SW 1271 (cell line): ENCODE measurements at regions not wholly inside any gene's neighbourhood (a gene's known extent, or its start where the extent isn't known, plus 50 kb on each side); places are given as distances from the start of the nearest gene placed in this dataset.
"Not testable (repeated sequence)": the region's sequence is repeated elsewhere in the genome, so short reads cannot be mapped to it uniquely, and the experiment has no call there.

ENCODE experiments used
- DNase-seq, 2 experiments: peaks; one replicate each; lab custom pipeline; 2025; lab: John Stamatoyannopoulos, UW

- no peak for DNase-seq
Observed at GRCh38 chr2:147607379-147607778, 237.4 kb upstream of the ACVR2A start.

- no peak for DNase-seq
Observed at GRCh38 chr2:147603876-147604275, 241.0 kb upstream of the ACVR2A start.

DNA sequence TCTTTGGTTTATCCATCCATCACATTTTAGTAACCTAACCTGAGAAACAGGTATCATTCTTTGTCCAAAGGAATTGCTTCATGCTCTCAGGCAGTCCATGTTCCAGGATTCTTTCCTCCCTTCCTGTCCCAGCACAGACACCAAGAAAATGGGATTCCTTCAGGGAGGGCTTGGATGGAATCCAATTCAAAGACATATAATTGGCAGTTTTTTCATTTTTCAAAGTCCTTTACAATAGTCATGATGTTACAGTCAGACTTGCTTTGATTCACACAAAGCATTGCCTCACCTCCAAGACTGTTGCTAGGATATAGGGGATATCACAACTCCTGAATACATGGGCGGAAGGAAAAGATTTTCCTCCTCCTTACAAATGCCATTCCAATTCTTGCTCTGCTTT, 241.4 kb upstream of the ACVR2A start:
- DNase-seq, result no peak

GRCh38 chr2:147600646-147601045, 244.2 kb upstream of the ACVR2A start:
- no peak for DNase-seq

GRCh38 chr2:147600223-147600622, 244.6 kb upstream of the ACVR2A start:
- no peak for DNase-seq

DNA sequence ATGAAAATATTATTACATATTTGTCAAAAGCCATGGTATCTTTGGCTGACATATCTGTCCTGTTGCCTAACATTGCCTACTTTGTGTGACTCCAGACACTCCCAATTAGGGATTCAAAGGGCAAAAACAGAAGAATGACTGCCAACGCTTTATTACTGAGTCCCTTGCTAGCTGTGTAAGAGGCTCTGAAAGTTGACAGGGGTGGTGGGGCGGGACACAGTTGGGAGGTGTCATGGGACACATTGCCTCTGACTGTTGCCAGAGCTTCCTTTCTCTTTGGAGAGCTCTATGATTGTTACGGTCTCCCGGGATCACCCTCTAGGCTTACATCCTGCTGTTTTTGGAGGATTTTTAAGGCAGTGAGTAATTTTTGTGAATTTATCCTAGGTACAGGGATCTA, 249.6 kb upstream of the ACVR2A start:
- DNase-seq, result no peak

GRCh38 chr2:147594038-147594437, 250.8 kb upstream of the ACVR2A start:
- DNase-seq, result no peak

DNA sequence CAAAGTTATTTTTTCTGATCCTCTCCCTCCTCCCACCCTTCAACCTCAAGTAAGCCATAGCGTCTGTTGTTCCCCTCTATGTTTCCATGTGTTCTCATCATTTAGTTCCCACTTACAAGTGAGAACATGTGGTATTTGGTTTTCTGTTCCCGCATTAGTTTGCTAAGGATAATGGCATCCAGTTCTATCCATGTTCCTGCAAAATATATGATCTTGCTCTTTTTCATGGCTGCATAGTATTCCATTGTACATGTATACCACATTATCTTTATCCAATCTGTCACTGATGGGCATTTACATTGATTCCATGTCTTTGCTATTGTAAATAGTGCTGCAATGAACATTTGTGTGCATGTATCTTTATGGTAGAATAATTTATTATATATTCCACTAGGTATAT, 252.0 kb upstream of the ACVR2A start:
- not testable (repeated sequence) for DNase-seq

DNA sequence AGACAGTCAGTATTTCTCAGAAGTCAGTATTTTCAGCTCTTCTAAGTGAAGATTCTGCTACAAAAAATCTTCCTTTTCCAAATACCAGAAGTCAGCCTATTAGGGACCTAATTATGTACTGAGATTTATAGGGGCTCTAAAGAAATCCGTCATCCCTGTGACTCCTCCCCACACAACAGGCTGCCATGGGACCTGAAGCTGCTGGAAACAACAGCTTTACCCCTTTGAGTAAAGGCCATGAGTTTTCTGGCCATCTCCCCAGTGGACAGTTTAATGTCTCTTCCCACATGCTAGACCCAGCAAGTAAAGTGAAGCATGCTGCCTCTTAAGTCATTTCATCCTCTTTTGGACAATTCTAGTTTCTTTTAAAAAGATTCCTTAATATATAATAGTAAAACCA, 255.7 kb upstream of the ACVR2A start:
- no peak for DNase-seq

DNA sequence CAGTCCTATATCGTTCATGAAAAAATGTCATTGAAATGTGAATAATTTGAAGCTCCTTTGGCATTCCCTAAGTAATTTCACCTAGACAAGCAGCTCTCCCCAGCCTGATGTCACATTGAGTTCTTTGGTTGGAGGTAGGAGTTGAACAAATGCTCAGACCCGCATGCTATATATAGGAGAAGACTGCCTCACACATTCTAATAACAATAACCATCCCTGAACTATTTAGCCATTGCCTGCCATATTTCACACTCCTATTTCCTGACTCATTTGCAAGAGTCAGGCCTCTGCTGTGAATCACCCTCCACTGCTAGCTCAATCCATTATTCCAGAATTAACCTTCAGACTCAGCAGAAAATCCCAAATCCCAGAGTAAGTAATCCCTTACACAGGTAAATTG, 256.6 kb upstream of the ACVR2A start:
- DNase-seq, result peak in 1 of 2 experiments; percentile 4

GRCh38 chr2:147578529-147578928, 266.3 kb upstream of the ACVR2A start:
- no peak for DNase-seq

- no peak for DNase-seq
Observed at GRCh38 chr2:147577998-147578380, 266.8 kb upstream of the ACVR2A start.

- DNase-seq, result no peak
Observed at GRCh38 chr2:147577323-147577997, 267.4 kb upstream of the ACVR2A start.

GRCh38 chr2:147575106-147575505, 269.7 kb upstream of the ACVR2A start:
- no peak for DNase-seq

DNA sequence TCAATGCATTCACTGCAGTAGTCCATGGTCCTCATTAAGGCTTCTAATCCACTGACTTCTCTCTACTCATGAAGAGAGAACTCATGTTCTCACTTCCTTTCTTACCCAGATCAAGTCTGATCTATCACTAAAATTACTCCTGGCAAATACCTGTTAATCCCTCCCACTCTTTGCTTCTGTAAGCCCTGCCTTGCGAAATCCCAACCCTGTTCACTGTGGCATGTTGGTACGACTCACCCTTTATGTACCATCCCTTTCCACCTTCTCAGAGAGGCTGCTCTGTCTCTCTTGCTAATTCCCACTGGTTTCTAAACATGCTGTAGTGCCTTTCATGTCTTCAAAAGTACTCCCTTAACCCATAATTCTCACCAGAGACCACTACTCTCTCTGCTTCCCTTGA, 272.2 kb upstream of the ACVR2A start:
- DNase-seq, result no peak

DNA sequence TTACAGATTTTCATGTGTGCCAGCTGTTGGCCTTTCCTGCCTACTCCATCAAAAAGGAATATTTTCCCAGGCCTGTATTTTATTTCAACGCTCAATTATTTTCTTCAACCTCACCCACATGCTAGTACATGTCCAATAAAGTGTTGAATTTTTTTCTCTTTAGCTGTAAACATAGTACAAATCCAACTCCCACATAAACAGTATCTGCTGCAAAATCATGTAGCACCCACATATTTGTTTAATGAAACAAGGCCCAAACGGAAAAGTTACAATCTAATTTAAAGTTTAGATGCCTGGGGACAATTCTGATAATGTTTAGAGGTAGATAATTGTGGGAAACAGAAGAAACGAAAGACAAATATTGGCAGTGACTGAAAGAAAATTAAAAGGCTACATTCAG, 275.4 kb upstream of the ACVR2A start:
- DNase-seq, result no peak

DNA sequence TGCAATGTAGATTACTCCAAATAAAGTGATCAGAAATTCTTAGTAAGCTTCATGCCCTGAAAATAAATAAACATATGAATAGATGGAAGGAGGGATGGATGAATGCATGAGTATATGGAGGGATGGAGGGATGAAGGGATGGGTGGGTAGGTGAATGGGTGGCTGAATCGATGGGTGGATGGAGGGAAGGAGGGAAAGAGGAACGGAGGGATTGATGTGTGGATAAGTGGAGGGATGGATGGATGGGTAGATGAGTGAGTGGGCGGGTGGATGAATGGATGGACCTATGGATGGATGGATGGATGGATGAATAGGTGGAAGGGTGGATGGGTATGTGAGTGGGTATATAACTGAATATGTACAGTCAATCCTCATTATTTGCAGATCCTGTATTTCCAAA, 276.7 kb upstream of the ACVR2A start:
- no peak for DNase-seq

DNA sequence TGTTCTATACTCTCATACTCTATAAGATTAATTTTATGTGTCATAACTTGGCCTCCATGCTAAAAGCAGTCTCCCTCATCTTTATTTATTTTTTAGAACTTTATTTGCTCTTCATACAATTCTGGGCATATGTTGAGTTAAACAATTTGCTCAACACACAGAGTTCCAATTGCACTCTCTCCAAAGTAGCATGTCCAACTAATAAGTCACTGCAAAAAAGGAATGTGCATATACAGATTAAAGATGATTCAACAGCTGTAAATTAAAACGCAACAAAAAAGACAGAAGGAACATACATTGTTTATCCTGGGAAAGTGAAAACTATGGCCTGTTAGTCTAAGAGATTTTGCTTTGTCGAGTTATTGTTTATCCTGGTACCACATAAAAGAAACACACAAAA, 277.7 kb upstream of the ACVR2A start:
- DNase-seq, result no peak

- DNase-seq, result no peak
Observed at GRCh38 chr2:147560810-147561535, 283.9 kb upstream of the ACVR2A start.

- no peak for DNase-seq
Observed at GRCh38 chr2:147559070-147559725, 285.6 kb upstream of the ACVR2A start.

DNA sequence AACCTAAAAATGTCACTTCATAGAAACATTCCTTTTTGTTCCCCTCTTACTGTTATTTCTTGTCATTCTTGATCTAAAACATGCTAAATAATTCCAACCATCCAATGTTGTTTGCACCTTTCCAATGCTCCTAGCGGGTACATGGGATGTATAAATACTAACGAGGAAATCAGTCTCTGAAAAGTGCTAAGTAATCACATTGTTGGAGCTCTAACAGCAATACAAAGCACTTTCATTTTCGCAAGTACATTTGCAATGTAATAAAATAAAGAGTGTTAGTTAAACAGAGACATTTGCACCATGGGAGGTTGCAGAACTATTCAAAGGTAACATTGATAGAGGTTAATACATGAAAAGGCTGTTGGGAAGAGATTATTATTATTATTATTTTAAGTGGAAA, 286.2 kb upstream of the ACVR2A start:
- no peak for DNase-seq

DNA sequence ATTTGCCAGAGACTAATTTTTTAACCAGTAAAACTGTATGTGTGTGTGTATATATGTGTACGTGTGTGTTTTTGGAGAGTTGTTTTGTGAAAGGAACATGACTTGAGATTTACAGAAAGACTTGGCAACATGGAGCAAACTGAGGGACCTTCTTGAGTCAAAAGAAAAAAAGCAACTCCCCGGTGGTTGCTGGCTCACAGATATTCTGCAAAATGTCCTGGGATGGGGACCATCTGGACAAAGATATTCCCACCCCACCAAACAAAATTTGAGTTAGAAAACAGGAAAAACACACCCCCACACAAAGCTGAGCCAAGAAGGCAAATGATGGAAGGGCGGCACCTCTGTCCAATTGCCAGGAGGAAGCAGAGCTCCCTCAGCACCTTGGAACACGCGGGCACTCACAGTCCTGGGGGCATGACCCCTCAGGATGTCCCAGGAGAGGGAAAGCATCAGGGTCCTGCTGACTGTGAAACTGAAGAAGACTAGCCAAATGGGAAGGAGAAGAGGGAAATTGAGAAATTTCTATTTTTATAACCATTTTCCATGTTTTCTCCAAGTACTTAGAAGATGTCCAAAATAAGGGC, 290.2 kb upstream of the ACVR2A start:
- no peak for DNase-seq

GRCh38 chr2:147553775-147554271, 291.0 kb upstream of the ACVR2A start:
- DNase-seq, result no peak
